GM12874 (cell line): ENCODE measurements at regions not wholly inside any gene's neighbourhood (a gene's known extent, or its start where the extent isn't known, plus 50 kb on each side); places are given as distances from the start of the nearest gene placed in this dataset.

ENCODE experiments used
- TF ChIP-seq, protein P1 (sequence below): IDR thresholded peaks from 2 replicates; pipeline ENCODE4 v1.5.1; 2011; ENCODE audit warnings: low read depth, mild to moderate bottlenecking, control low read depth, low read length, moderate library complexity; ENCODE audit not compliant: insufficient read depth

DNA sequence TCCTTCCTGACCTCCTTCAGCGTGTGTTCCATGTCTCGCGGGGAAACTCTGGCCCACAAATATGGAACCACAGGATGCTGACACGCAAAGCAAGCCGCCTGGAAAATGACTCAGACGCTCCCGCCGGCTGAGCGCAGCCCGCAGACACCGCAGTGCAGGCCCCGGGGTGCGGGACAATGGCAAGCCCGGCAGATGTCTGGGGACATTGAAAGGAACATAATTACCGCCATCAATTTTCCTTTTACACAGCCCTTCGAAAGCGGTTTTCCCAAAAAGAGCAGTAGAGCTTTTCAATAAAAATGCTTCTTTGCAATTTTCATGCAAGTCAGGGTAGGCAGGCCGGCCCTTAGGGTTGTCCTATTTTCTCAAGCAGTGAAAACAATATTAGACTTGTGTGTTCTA lies 159.2 kb upstream of the SH3BP4 start:
- TF ChIP-seq, protein P1, sequence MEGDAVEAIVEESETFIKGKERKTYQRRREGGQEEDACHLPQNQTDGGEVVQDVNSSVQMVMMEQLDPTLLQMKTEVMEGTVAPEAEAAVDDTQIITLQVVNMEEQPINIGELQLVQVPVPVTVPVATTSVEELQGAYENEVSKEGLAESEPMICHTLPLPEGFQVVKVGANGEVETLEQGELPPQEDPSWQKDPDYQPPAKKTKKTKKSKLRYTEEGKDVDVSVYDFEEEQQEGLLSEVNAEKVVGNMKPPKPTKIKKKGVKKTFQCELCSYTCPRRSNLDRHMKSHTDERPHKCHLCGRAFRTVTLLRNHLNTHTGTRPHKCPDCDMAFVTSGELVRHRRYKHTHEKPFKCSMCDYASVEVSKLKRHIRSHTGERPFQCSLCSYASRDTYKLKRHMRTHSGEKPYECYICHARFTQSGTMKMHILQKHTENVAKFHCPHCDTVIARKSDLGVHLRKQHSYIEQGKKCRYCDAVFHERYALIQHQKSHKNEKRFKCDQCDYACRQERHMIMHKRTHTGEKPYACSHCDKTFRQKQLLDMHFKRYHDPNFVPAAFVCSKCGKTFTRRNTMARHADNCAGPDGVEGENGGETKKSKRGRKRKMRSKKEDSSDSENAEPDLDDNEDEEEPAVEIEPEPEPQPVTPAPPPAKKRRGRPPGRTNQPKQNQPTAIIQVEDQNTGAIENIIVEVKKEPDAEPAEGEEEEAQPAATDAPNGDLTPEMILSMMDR: no peak

DNA sequence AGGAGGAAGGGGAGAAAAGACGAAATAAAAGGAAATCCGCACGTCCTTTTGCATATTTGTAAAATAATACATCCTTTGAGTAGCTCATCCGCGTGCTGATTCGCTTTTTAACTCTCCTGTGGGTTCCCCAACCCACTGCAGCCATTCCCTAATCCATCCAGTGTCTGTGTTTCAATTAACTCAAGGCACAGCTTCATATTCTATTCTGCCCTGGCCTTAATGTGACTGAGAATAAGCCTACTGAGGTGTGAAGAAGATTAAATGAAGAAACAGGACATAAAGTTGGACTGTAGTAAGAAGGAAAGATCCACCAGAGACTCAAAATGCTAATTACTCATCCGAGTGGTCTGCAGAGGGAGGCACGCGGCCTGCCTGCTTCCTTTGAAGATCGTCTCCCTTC lies 161.4 kb upstream of the SH3BP4 start:
- TF ChIP-seq, protein P1: no peak

DNA sequence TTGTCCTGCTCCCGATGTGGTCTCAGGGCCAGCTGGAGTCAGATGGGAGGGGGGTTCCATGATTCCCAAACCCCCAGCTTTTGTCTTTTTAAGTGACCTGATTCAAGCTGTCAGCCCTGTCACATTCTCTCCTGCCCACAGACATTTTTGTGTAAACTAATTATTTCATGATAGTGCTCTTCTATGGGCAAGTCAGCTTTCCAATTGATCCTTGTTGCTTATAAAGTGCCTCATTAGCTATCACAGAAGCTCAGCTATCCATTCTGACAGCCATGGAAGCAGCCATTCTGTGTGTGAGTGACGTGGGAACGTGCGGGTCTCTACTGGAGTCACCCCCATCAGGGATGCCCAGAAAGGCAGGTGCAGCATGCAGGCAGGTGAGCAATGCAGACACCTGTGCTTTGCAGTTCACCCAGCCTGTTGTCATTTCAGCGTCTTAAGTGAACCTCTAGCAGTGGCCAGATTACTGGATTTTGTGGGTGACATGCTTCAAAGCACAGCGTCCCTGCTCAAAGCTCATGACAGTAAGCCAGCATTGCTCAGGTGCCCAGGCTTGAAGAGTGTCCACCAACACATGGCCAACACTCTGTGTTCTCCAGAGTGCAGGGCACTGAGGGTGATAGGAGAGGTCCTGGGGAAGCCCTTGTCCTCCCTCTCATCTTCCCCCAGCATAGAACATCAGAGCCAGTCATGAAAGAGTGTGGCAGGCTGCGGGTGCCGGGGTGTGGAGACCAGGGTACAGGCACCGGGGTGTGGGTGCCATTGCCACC lies 162.1 kb upstream of the SH3BP4 start:
- TF ChIP-seq, protein P1: no peak

DNA sequence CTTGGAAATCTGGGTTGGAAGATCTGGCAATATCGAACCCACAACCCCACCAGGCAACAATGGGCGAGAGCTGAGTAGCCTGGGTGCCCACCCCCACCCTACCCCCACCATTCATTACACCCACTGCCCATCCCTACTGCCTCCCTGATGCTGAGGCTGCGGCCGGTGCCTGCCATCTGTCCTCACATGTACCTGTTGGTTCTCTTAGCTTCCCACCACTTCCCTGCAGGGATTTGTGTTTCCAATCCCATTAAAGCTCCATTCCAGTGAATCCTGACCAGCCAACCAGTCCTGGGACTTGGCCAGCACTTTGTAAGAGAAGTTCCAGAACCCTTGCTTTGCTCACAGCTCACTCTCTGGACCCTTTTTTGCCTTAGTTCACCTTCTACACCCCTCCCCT lies 163.0 kb upstream of the SH3BP4 start:
- TF ChIP-seq, protein P1: no peak

DNA sequence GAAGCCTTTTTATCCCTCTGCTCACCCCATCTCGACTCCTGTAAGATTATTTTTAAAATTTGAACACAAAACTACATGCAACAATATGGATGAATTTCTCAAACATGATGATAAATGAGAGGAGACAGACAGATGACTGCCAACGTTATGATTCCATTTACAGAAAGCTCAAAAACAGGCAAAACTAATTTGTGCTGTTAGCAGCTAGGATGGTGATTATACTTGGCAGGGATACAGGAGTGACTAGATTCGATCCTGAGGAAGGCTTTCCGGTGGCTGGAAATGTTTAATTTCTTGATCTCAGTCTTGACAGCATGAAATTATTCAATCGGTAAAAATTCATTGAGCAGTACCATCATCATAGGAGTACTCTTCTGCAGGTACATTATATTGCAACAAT lies 163.4 kb upstream of the SH3BP4 start:
- TF ChIP-seq, protein P1: no peak

GRCh38 chr2:234787114-234787513 lies 164.7 kb upstream of the SH3BP4 start:
- TF ChIP-seq, protein P1: no peak

GRCh38 chr2:234773764-234774409 lies 177.9 kb upstream of the SH3BP4 start:
- TF ChIP-seq, protein P1: no peak
